ENCODE measurements at regions not wholly inside any gene's neighbourhood (a gene's known extent, or its start where the extent isn't known, plus 50 kb on each side); places are given as distances from the start of the nearest gene placed in this dataset.

GRCh38 chr4:151866592-151866918, 105.7 kb upstream of the GATB start:
- no peaks in the 10 kb centered on the region for H3K27me3 Mint-ChIP-seq (ENCODE audit: insufficient read depth, unreplicated experiment)
- BruUV-seq (replicated peaks): no TSS peak
- no peak for TF ChIP-seq CTCF (IDR thresholded peaks at IDR 0.05; ENCODE audit: unreplicated experiment)
- H3K9me3 Mint-ChIP-seq (ENCODE audit: unreplicated experiment): peaks cover 7% of the 10 kb centered on the region
- no peaks in the 10 kb centered on the region for H3K36me3 Mint-ChIP-seq (ENCODE audit: insufficient read depth, unreplicated experiment)
- H3K4me3 Mint-ChIP-seq (ENCODE audit: unreplicated experiment): no peak overlapping the region
- ChIA-PET POLR2A (no interaction called here), CTCF (no interaction called here)
- H3K4me1 Mint-ChIP-seq (ENCODE audit: insufficient read depth, unreplicated experiment): no peaks in the 10 kb centered on the region
- no peak overlapping the region for H3K27ac Mint-ChIP-seq (ENCODE audit: low read depth, unreplicated experiment)
- no peak for DNase-seq (ENCODE audit: unreplicated experiment)
- intact Hi-C loops (cut with micrococcal nuclease): no loop called here

GRCh38 chr4:151865744-151866591, 105.2 kb upstream of the GATB start:
- Mint-ChIP-seq H3K36me3 (ENCODE audit: insufficient read depth, unreplicated experiment) (no peaks in the 10 kb centered on the region), H3K27ac (ENCODE audit: low read depth, unreplicated experiment) (no peak overlapping the region), H3K4me3 (ENCODE audit: unreplicated experiment) (no peak overlapping the region), H3K27me3 (ENCODE audit: insufficient read depth, unreplicated experiment) (no peaks in the 10 kb centered on the region), H3K4me1 (ENCODE audit: insufficient read depth, unreplicated experiment) (no peaks in the 10 kb centered on the region), H3K9me3 (ENCODE audit: unreplicated experiment) (peaks cover 7% of the 10 kb centered on the region)
- ChIA-PET CTCF (no interaction called here), POLR2A (no interaction called here)
- intact Hi-C loops (cut with micrococcal nuclease): no loop called here
- no peak for DNase-seq (ENCODE audit: unreplicated experiment)
- no TSS peak for BruUV-seq (replicated peaks)
- no peak for TF ChIP-seq CTCF (IDR thresholded peaks at IDR 0.05; ENCODE audit: unreplicated experiment)

- CTCF ChIA-PET: interaction anchor here (0.7 kb wide), 1 partner anchor 14 kb away, joined by 3 read pairs; no protein-coding TSS in a partner anchor
- Mint-ChIP-seq H3K36me3 (ENCODE audit: insufficient read depth, unreplicated experiment) (no peaks in the 10 kb centered on the region), H3K9me3 (ENCODE audit: unreplicated experiment) (peaks cover 7% of the 10 kb centered on the region), H3K4me1 (ENCODE audit: insufficient read depth, unreplicated experiment) (no peaks in the 10 kb centered on the region), H3K4me3 (ENCODE audit: unreplicated experiment) (no peak overlapping the region), H3K27ac (ENCODE audit: low read depth, unreplicated experiment) (no peak overlapping the region), H3K27me3 (ENCODE audit: insufficient read depth, unreplicated experiment) (peaks cover 2% of the 10 kb centered on the region)
- BruUV-seq (replicated peaks): no TSS peak
- no peak for TF ChIP-seq CTCF (IDR thresholded peaks at IDR 0.05; ENCODE audit: unreplicated experiment)
- intact Hi-C loops (cut with micrococcal nuclease): no loop called here
- POLR2A ChIA-PET: no interaction called here
- no peak for DNase-seq (ENCODE audit: unreplicated experiment)
Measured at GRCh38 chr4:151865312-151865711, 104.5 kb upstream of the GATB start.

- no peak for TF ChIP-seq CTCF (IDR thresholded peaks at IDR 0.05; ENCODE audit: unreplicated experiment)
- H3K4me3 Mint-ChIP-seq (ENCODE audit: unreplicated experiment): no peak overlapping the region
- BruUV-seq (replicated peaks): no TSS peak
- POLR2A ChIA-PET: no interaction called here
- DNase-seq (ENCODE audit: unreplicated experiment): no peak
- H3K9me3 Mint-ChIP-seq (ENCODE audit: unreplicated experiment): peaks cover 7% of the 10 kb centered on the region
- H3K36me3 Mint-ChIP-seq (ENCODE audit: insufficient read depth, unreplicated experiment): no peaks in the 10 kb centered on the region
- CTCF ChIA-PET: no interaction called here
- peaks cover 14% of the 10 kb centered on the region for H3K27me3 Mint-ChIP-seq (ENCODE audit: insufficient read depth, unreplicated experiment)
- H3K27ac Mint-ChIP-seq (ENCODE audit: low read depth, unreplicated experiment): no peak overlapping the region
- intact Hi-C loops (cut with micrococcal nuclease): no loop called here
- no peaks in the 10 kb centered on the region for H3K4me1 Mint-ChIP-seq (ENCODE audit: insufficient read depth, unreplicated experiment)
Measured at GRCh38 chr4:151864068-151864467, 103.3 kb upstream of the GATB start.

Measured in MCF 10A (cell line).